ENCODE measurements at regions not wholly inside any gene's neighbourhood (a gene's known extent, or its start where the extent isn't known, plus 50 kb on each side); places are given as distances from the start of the nearest gene placed in this dataset.
A peak's percentile ranks its signal among the peaks of the same experiment; 100 is the strongest.

GRCh38 chr18:40929399-40929798 lies 1025.6 kb upstream of the PIK3C3 start:
- H3K4me3 ChIP-seq (ENCODE audit: low read depth, low read length) = no peak overlapping the region
- no peak for DNase-seq (ENCODE audit: low read depth)
- TF ChIP-seq CTCF (conservative IDR thresholded peaks at IDR 0.05; ENCODE audit: low read depth, low read length) = no peak

GRCh38 chr18:40926679-40927078 lies 1028.4 kb upstream of the PIK3C3 start:
- H3K4me3 ChIP-seq (ENCODE audit: low read depth, low read length) = no peak overlapping the region
- no peak for DNase-seq (ENCODE audit: low read depth)
- no peak for TF ChIP-seq CTCF (conservative IDR thresholded peaks at IDR 0.05; ENCODE audit: low read depth, low read length)

- no peak for TF ChIP-seq CTCF (conservative IDR thresholded peaks at IDR 0.05; ENCODE audit: low read depth, low read length)
- no peak overlapping the region for H3K4me3 ChIP-seq (ENCODE audit: low read depth, low read length)
- no peak for DNase-seq (ENCODE audit: low read depth)
These were observed 1029.9 kb upstream of the PIK3C3 start for GRCh38 chr18:40925071-40925541.

- no peak for TF ChIP-seq CTCF (conservative IDR thresholded peaks at IDR 0.05; ENCODE audit: low read depth, low read length)
- no peak overlapping the region for H3K4me3 ChIP-seq (ENCODE audit: low read depth, low read length)
- DNase-seq (ENCODE audit: low read depth) = no peak
These were observed 1033.0 kb upstream of the PIK3C3 start for GRCh38 chr18:40921845-40922629.

- H3K4me3 ChIP-seq (ENCODE audit: low read depth, low read length) = no peak overlapping the region
- no peak for TF ChIP-seq CTCF (conservative IDR thresholded peaks at IDR 0.05; ENCODE audit: low read depth, low read length)
- DNase-seq (ENCODE audit: low read depth) = peak; percentile 30
These were observed 1038.0 kb upstream of the PIK3C3 start for GRCh38 chr18:40917056-40917455.

GRCh38 chr18:40915724-40916123 lies 1039.3 kb upstream of the PIK3C3 start:
- no peak overlapping the region for H3K4me3 ChIP-seq (ENCODE audit: low read depth, low read length)
- DNase-seq (ENCODE audit: low read depth) = no peak
- no peak for TF ChIP-seq CTCF (conservative IDR thresholded peaks at IDR 0.05; ENCODE audit: low read depth, low read length)
